B cell (primary cell): ENCODE measurements at regions not wholly inside any gene's neighbourhood (a gene's known extent, or its start where the extent isn't known, plus 50 kb on each side); places are given as distances from the start of the nearest gene placed in this dataset.

ENCODE experiments used
- ATAC-seq: fragments of 200-7000 bp; cut with Tn5 transposase; one replicate; pipeline ENCODE4 v1.10.0; 2021; ENCODE audit warnings: low read depth, mild to moderate bottlenecking, moderate number of reproducible peaks, moderate library complexity
- CTCF ChIA-PET: fragments of 350-600 bp; sonication (Branson Sonifier 250); formaldehyde crosslinking; loops from one replicate; lab custom pipeline; 2021; ENCODE audit warnings: antibody characterized with exemption, inconsistent platforms; lab: Charles Lee
- POLR2A ChIA-PET: fragments of 350-600 bp; sonication (Branson Sonifier 250); formaldehyde crosslinking; loops from one replicate; lab custom pipeline; 2021; ENCODE audit warnings: antibody characterized with exemption; lab: Charles Lee
- DNase-seq: peaks from one replicate; pipeline ENCODE4 v3.0.0; 2013
- H2AFZ ChIP-seq: 2 replicates; pipeline ENCODE4 v1.6.1; 2012; ENCODE audit warnings: mild to moderate bottlenecking, low read depth, low read length; ENCODE audit not compliant: insufficient read depth, poor library complexity, severe bottlenecking
- H3K27ac ChIP-seq, 2 donors: 1 replicate in 1 of 2; 2 replicates in 1 of 2; pipeline ENCODE4 v1.5.1; 2012 to 2013; ENCODE audit warnings: low read length in 2 of 2, mild to moderate bottlenecking in 2 of 2, moderate library complexity in 1 of 2
- H3K27me3 ChIP-seq, 4 experiments: fragments of 200-600 bp in 1 of 4; sonication (generic) in 1 of 4; replicated peaks in 1 of 4; 1 replicate in 2 of 4; 2 replicates in 2 of 4; pipeline versions ENCODE4 v1.6.1 to v1.7.0; 2013 to 2016; ENCODE audit warnings: low read length in 3 of 4, mild to moderate bottlenecking in 2 of 4, mixed read lengths in 1 of 4, moderate library complexity in 1 of 4; ENCODE audit not compliant: insufficient read depth in 4 of 4, control insufficient read depth in 3 of 4; ENCODE audit errors: control extremely low read depth in 1 of 4
- H3K36me3 ChIP-seq, 2 experiments: replicated peaks in 1 of 2; 1 replicate in 1 of 2; 2 replicates in 1 of 2; pipeline versions ENCODE4 v1.6.1 to v1.7.1; 2013; ENCODE audit warnings: low read length in 1 of 2; ENCODE audit not compliant: insufficient read depth in 2 of 2, control insufficient read depth in 1 of 2; ENCODE audit errors: control extremely low read depth in 1 of 2, extremely low read depth in 1 of 2
- H3K4me1 ChIP-seq, 2 donors: fragments of 200-600 bp in 1 of 2; sonication (generic) in 1 of 2; 1 replicate in 1 of 2; 2 replicates in 1 of 2; pipeline versions ENCODE4 v1.5.1 to v1.6.1; 2013 to 2017; ENCODE audit warnings: low read length in 2 of 2; ENCODE audit not compliant: control insufficient read depth in 2 of 2, insufficient read depth in 2 of 2
- H3K4me2 ChIP-seq: replicated peaks from 2 replicates; pipeline ENCODE3; 2012; ENCODE audit warnings: mild to moderate bottlenecking, low read depth, low read length; ENCODE audit not compliant: poor library complexity, severe bottlenecking
- H3K4me3 ChIP-seq, 5 experiments: fragments of 200-600 bp in 1 of 5; sonication (generic) in 1 of 5; 1 replicate in 3 of 5; 2 replicates in 2 of 5; pipeline versions ENCODE4 v1.5.1 to v1.7.0; 2011 to 2016; ENCODE audit warnings: low read length in 4 of 5, mild to moderate bottlenecking in 4 of 5, low read depth in 2 of 5, control low read depth in 1 of 5, moderate library complexity in 1 of 5; ENCODE audit not compliant: insufficient read depth in 1 of 5; ENCODE audit errors: control extremely low read depth in 1 of 5, extremely low read depth in 1 of 5
- H3K79me2 ChIP-seq: fragments of 200-600 bp; sonication (generic); one replicate; pipeline ENCODE4 v1.6.0; 2016; ENCODE audit warnings: low read length; ENCODE audit not compliant: control insufficient read depth, insufficient read depth
- H3K9ac ChIP-seq: fragments of 200-600 bp; sonication (generic); 2 replicates; pipeline ENCODE4 v1.6.1; 2017; ENCODE audit warnings: mild to moderate bottlenecking, low read length, moderate library complexity
- H3K9me3 ChIP-seq, 3 donors: one replicate each; pipeline versions ENCODE4 v1.6.1 to v1.7.1; 2013; ENCODE audit warnings: low read length in 2 of 3; ENCODE audit not compliant: control insufficient read depth in 2 of 3, insufficient read depth in 1 of 3; ENCODE audit errors: control extremely low read depth in 1 of 3
- H4K20me1 ChIP-seq: 2 replicates; pipeline ENCODE4 v1.6.0; 2012; ENCODE audit warnings: mild to moderate bottlenecking, low read length; ENCODE audit not compliant: insufficient read depth, control insufficient read depth, poor library complexity, severe bottlenecking
- H3K27ac Mint-ChIP-seq: one replicate; pipeline ENCODE4 v1.8.0; 2021; ENCODE audit warnings: mixed read lengths
- H3K27me3 Mint-ChIP-seq: one replicate; pipeline ENCODE4 v1.8.0; 2021; ENCODE audit warnings: mixed read lengths
- H3K4me1 Mint-ChIP-seq: one replicate; pipeline ENCODE4 v1.8.0; 2021; ENCODE audit warnings: mixed read lengths
- H3K4me3 Mint-ChIP-seq: one replicate; pipeline ENCODE4 v1.8.0; 2021; ENCODE audit warnings: mixed read lengths
- H3K9me3 Mint-ChIP-seq: one replicate; pipeline ENCODE4 v1.8.0; 2022; ENCODE audit warnings: mixed read lengths; ENCODE audit not compliant: insufficient read depth
- CTCF ChIP-seq: fragments of 200-600 bp; IDR thresholded peaks from one replicate; pipeline ENCODE4 v1.8.0; 2022; ENCODE audit warnings: antibody characterized with exemption, mild to moderate bottlenecking
- EZH2 ChIP-seq: IDR thresholded peaks from 2 replicates; pipeline ENCODE4 v1.6.1; 2012; ENCODE audit warnings: borderline replicate concordance, low read depth, mild to moderate bottlenecking, moderate library complexity, low read length; ENCODE audit not compliant: insufficient read depth, poor library complexity, severe bottlenecking
- WGBS: methylation state at CpG from one replicate; pipeline ENCODE4 v1.1.5; 2013; ENCODE audit warnings: missing lambda C conversion rate; ENCODE audit not compliant: insufficient coverage; 5-methylcytosine and 5-hydroxymethylcytosine counted together
- intact Hi-C: fragments of 100-400 bp; cut with micrococcal nuclease; formaldehyde crosslinking; loops from one replicate; pipeline ENCODE4 v1.10.0; 2022

GRCh38 chr19:32123355-32123940 lies 222.0 kb upstream of the ZNF507 start:
- DNase-seq: no peak
- CTCF ChIA-PET: no interaction called here
- Mint-ChIP-seq H3K4me3 (no peak overlapping the region), H3K27ac (no peak overlapping the region), H3K27me3 (no peaks in the 10 kb centered on the region), H3K4me1 (no peaks in the 10 kb centered on the region), H3K9me3 (peaks cover 9% of the 10 kb centered on the region)
- Histone ChIP-seq H2AFZ (no peak overlapping the region), H3K79me2 (no peaks in the 10 kb centered on the region), H3K36me3 (no peaks in the 10 kb centered on the region), H3K9ac (no peak overlapping the region), H3K4me1 (no peaks in the 10 kb centered on the region), H3K4me2 (no peak overlapping the region), H3K4me3 (no peak overlapping the region), H3K27me3 (no peaks in the 10 kb centered on the region), H3K27ac (no peak overlapping the region), H3K9me3 (peaks cover 0 to 21% (median 0%) of the 10 kb centered on the region in 3 donors), H4K20me1 (no peaks in the 10 kb centered on the region)
- WGBS: 28% methylated on average over 11 of the region's 11 CpGs
- ATAC-seq: no peak
- TF ChIP-seq CTCF (no peak), EZH2 (no peak)
- POLR2A ChIA-PET: no interaction called here
- intact Hi-C loops: no loop called here

- no peak overlapping the region for H3K27ac Mint-ChIP-seq
- H3K9me3 ChIP-seq: peaks cover 0 to 23% (median 0%) of the 10 kb centered on the region in 3 donors
- H3K27me3 ChIP-seq: no peaks in the 10 kb centered on the region
- H4K20me1 ChIP-seq: no peaks in the 10 kb centered on the region
- H3K36me3 ChIP-seq: no peaks in the 10 kb centered on the region
- TF ChIP-seq EZH2 (no peak), CTCF (no peak)
- no peaks in the 10 kb centered on the region for H3K79me2 ChIP-seq
- no peaks in the 10 kb centered on the region for H3K4me1 ChIP-seq
- no peak overlapping the region for H3K4me3 ChIP-seq
- H3K4me3 Mint-ChIP-seq: no peak overlapping the region
- ATAC-seq (no peak), DNase-seq (no peak)
- H3K9me3 Mint-ChIP-seq: peaks cover 5% of the 10 kb centered on the region
- H2AFZ ChIP-seq: no peak overlapping the region
- ChIA-PET POLR2A (no interaction called here), CTCF (no interaction called here)
- WGBS: 96% methylated on average over 8 of the region's 10 CpGs
- intact Hi-C loops: no loop called here
- no peaks in the 10 kb centered on the region for H3K27me3 Mint-ChIP-seq
- no peak overlapping the region for H3K27ac ChIP-seq
- no peak overlapping the region for H3K4me2 ChIP-seq
- H3K4me1 Mint-ChIP-seq: no peaks in the 10 kb centered on the region
- no peak overlapping the region for H3K9ac ChIP-seq
Measured at GRCh38 chr19:32124585-32124984, 220.8 kb upstream of the ZNF507 start.
